ENCODE measurements at regions not wholly inside any gene's neighbourhood (a gene's known extent, or its start where the extent isn't known, plus 50 kb on each side); places are given as distances from the start of the nearest gene placed in this dataset.
A peak's percentile ranks its signal among the peaks of the same experiment; 100 is the strongest.

DNA sequence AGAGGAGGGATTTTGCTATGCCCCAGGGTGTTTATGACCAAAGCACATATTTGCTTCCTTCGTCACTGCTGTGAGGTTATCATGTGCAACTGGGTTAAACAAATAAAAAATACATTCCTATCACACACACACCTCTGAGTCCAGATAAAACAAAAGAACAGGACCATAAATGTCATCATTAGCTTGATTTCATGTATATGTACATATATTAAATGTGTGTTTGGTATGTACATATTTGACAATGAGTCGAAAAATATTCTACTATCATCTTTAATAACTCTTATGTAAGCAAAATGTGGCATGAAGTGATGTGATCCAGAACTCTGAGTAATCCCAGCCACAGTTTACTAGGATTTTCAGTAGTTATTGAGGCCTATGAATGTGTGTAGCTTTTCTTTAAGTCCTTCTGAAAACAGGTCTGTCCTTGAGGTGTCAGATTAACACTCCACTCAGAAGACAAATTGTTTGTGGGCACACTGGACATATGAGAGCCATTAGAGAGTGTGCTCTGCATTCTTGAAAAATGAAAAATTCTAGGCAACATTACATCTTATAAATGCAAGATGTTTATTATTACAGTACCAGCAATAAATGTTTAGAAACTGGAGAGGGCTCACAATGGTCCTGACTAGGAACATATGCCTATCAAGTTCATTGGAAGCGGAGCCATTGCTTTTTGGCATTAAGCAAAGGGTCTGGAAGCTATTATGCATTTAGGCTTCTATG lies 335.1 kb upstream of the SEMA3A start:
- 25% methylated on average over 3 of the region's 3 CpGs for WGBS (ENCODE audit: low lambda C conversion rate, missing lambda C conversion rate)
- H3K27ac ChIP-seq = peak overlapping the region; percentile 74
- H3K4me2 ChIP-seq = peak overlapping the region; percentile 2
- H3K4me1 ChIP-seq (ENCODE audit: insufficient read depth) = peaks cover 34% of the 10 kb centered on the region
- TF ChIP-seq EZH2 (IDR thresholded peaks at IDR 0.05; ENCODE audit: borderline replicate concordance) = no peak
- TF ChIP-seq, protein P1, sequence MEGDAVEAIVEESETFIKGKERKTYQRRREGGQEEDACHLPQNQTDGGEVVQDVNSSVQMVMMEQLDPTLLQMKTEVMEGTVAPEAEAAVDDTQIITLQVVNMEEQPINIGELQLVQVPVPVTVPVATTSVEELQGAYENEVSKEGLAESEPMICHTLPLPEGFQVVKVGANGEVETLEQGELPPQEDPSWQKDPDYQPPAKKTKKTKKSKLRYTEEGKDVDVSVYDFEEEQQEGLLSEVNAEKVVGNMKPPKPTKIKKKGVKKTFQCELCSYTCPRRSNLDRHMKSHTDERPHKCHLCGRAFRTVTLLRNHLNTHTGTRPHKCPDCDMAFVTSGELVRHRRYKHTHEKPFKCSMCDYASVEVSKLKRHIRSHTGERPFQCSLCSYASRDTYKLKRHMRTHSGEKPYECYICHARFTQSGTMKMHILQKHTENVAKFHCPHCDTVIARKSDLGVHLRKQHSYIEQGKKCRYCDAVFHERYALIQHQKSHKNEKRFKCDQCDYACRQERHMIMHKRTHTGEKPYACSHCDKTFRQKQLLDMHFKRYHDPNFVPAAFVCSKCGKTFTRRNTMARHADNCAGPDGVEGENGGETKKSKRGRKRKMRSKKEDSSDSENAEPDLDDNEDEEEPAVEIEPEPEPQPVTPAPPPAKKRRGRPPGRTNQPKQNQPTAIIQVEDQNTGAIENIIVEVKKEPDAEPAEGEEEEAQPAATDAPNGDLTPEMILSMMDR (IDR thresholded peaks at IDR 0.05; ENCODE audit: poor library complexity) = no peak
- TF ChIP-seq EZH2phosphoT487 (IDR thresholded peaks at IDR 0.05; ENCODE audit: low read depth, severe bottlenecking, unreplicated experiment) = no peak
- H3K9me3 ChIP-seq (ENCODE audit: low read depth) = no peaks in the 10 kb centered on the region
- H3K4me3 ChIP-seq = no peak overlapping the region
- H3K79me2 ChIP-seq = no peaks in the 10 kb centered on the region
- H3K9me2 ChIP-seq (replicated peaks; ENCODE audit: insufficient read depth) = no peaks in the 10 kb centered on the region
- no peaks in the 10 kb centered on the region for H4K20me1 ChIP-seq (ENCODE audit: insufficient read depth, poor library complexity, severe bottlenecking)
- H2AFZ ChIP-seq = no peak overlapping the region
- H3K27me3 ChIP-seq = no peaks in the 10 kb centered on the region
- H3K36me3 ChIP-seq (replicated peaks; ENCODE audit: insufficient read depth, low read depth) = no peaks in the 10 kb centered on the region
- DNase-seq (ENCODE audit: low spot score) = peak; percentile 69

DNA sequence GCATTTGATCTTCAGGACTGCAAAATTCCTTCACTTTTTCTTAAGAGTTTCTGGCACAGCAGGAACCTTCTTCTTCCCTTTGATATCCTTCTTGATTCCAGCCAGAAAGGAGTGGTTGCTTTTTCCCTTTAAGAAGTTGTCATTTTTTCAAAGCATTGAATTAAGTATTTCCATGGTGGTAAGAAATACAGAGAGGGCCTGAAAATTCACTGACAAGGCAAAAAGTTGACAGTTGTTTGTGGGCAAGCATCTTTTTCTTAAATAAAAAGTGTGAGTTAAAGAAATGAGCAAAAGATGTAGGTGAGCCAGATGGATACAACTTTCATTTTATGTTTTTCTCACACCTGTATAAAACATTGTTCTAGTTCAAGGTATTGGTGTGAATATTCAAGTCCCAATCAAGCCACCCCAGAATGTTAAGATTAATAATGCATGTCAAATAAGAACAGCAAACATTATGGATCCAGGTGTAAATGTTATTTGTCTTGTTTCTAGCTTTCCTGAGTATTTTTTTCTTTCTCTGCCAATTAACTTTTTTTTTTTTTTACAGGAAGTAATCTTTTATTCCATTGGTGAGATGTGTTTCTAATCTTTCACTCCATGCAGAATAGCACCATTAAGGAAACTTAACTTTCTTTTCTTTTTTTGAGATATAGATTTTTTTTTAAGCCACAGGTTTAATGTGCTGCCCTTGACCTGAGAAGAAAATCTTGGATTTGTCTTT lies 334.3 kb upstream of the SEMA3A start:
- H4K20me1 ChIP-seq (ENCODE audit: insufficient read depth, poor library complexity, severe bottlenecking) = no peaks in the 10 kb centered on the region
- no peaks in the 10 kb centered on the region for H3K27me3 ChIP-seq
- H2AFZ ChIP-seq = no peak overlapping the region
- H3K4me1 ChIP-seq (ENCODE audit: insufficient read depth) = peaks cover 34% of the 10 kb centered on the region
- TF ChIP-seq EZH2phosphoT487 (IDR thresholded peaks at IDR 0.05; ENCODE audit: low read depth, severe bottlenecking, unreplicated experiment) = no peak
- TF ChIP-seq, protein P1 (IDR thresholded peaks at IDR 0.05; ENCODE audit: poor library complexity) = no peak
- no peak for TF ChIP-seq EZH2 (IDR thresholded peaks at IDR 0.05; ENCODE audit: borderline replicate concordance)
- H3K36me3 ChIP-seq (replicated peaks; ENCODE audit: insufficient read depth, low read depth) = no peaks in the 10 kb centered on the region
- no peaks in the 10 kb centered on the region for H3K79me2 ChIP-seq
- no peaks in the 10 kb centered on the region for H3K9me3 ChIP-seq (ENCODE audit: low read depth)
- H3K27ac ChIP-seq = peak overlapping the region; percentile 74
- H3K9me2 ChIP-seq (replicated peaks; ENCODE audit: insufficient read depth) = no peaks in the 10 kb centered on the region
- no peak for DNase-seq (ENCODE audit: low spot score)
- H3K4me2 ChIP-seq = peak overlapping the region; percentile 0
- no peak overlapping the region for H3K4me3 ChIP-seq

DNA sequence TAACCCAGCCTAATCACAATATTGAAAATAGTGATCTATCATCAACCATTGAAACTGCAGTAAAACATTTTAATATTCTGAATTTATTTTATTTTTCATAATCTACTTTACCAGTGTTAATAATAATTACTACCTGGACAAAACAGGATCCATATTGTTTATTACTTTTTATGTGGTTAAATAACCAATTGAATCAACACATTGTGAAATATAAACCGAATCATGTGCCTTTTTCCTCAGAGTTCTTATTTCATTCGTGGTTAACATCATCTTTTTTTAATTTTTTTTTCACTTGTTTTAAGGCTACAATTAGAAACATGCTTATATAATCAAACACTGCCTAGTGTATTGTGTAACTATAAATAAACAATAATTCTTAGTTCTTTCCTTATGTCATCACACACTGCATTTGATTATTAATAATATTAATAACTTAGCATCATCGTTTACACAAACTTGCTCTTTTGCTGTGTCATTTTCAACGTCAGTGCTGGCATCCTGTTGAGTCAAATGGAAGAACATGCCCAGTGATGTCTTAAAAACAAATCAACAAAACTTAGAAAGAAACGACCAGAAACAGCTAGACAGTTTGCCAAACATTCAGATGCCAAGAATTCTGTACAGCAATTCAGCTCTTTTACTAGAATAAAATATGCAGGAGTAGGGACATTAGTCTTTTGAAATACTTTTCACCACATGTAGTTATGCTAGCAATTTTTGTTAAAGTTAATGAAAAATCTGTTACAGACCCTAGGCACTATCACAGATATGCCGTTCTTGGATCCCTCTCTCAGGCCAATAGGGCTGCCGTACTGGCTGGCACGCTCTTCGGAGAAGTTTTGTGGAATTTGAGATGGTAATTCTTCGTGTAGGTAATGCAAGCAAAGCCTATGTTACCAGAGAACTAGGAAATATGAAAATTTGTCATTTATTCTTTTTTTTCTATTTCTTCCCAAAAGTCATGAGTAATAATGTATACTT lies 330.4 kb upstream of the SEMA3A start:
- Histone ChIP-seq H3K27ac (no peak overlapping the region), H3K79me2 (no peaks in the 10 kb centered on the region), H2AFZ (no peak overlapping the region), H3K9me3 (ENCODE audit: low read depth) (no peaks in the 10 kb centered on the region), H3K36me3 (replicated peaks; ENCODE audit: insufficient read depth, low read depth) (no peaks in the 10 kb centered on the region), H3K4me2 (no peak overlapping the region), H3K9me2 (replicated peaks; ENCODE audit: insufficient read depth) (no peaks in the 10 kb centered on the region), H3K4me3 (no peak overlapping the region), H4K20me1 (ENCODE audit: insufficient read depth, poor library complexity, severe bottlenecking) (no peaks in the 10 kb centered on the region), H3K27me3 (no peaks in the 10 kb centered on the region), H3K4me1 (ENCODE audit: insufficient read depth) (peaks cover 18% of the 10 kb centered on the region)
- WGBS (ENCODE audit: low lambda C conversion rate, missing lambda C conversion rate) = 79% methylated on average over 10 of the region's 10 CpGs
- TF ChIP-seq EZH2phosphoT487 (IDR thresholded peaks at IDR 0.05; ENCODE audit: low read depth, severe bottlenecking, unreplicated experiment) (no peak), EZH2 (IDR thresholded peaks at IDR 0.05; ENCODE audit: borderline replicate concordance) (no peak)
- TF ChIP-seq, protein P1 (IDR thresholded peaks at IDR 0.05; ENCODE audit: poor library complexity) = no peak
- no peak for DNase-seq (ENCODE audit: low spot score)
